ENCODE measurements at regions not wholly inside any gene's neighbourhood (a gene's known extent, or its start where the extent isn't known, plus 50 kb on each side); places are given as distances from the start of the nearest gene placed in this dataset.

DNA sequence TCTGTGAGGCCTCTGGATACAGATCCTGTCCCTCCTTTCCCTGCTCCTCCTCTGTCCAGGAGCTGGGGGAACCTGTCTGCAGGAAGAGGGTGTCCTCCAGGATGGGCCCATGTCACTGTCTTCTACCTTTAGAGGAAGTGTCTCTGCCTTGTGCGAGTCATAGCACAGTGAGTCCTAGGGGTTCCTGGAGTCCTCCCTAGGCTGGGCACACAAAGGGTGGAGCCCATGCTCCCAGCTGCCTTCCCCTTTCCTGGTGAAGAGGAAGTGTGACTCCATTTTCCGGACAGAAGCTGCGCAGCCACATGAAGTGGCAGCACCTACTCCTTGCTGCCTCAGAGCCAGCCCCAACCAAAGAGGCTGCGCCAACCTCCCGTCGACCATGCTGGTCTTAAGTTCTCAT is 112.2 kb downstream of the CTTN start:
- Histone ChIP-seq H3K4me1 (no peaks in the 10 kb centered on the region), H3K27me3 (no peaks in the 10 kb centered on the region), H3K36me3 (no peaks in the 10 kb centered on the region), H3K9me3 (peaks cover 0 to 10% (median 0%) of the 10 kb centered on the region in 4 donors), H3K27ac (no peak overlapping the region), H3K4me3 (no peak overlapping the region)
- no peak for TF ChIP-seq POLR2A (IDR thresholded peaks at IDR 0.05)
- no peak for TF ChIP-seq CTCF (IDR thresholded peaks at IDR 0.05)
- DNase-seq = peak in 1 of 3 donors; percentile 31

DNA sequence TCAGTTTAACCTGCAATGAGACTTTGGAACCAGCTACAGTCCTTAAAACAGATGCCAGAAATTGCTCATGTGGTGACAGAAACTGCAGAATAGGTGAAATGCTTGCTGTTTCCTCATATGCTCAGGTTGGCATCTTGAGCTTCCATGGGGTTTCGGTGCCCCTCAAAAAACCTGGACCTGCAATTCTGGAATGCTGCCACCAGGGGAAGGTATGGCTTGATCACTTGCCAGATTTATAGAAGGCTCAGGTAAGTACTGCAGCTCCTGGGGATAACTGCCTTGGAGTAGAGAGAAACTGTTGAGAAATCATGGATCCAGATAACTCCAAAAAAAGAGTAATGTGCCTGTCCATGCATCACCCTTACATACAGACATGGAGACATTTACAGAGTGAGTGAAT is 113.0 kb downstream of the CTTN start:
- no peaks in the 10 kb centered on the region for H3K36me3 ChIP-seq
- H3K4me3 ChIP-seq = no peak overlapping the region
- H3K27ac ChIP-seq = no peak overlapping the region
- no peaks in the 10 kb centered on the region for H3K4me1 ChIP-seq
- TF ChIP-seq CTCF (IDR thresholded peaks at IDR 0.05) (no peak), POLR2A (IDR thresholded peaks at IDR 0.05) (no peak)
- H3K27me3 ChIP-seq = no peaks in the 10 kb centered on the region
- peaks cover 0 to 10% (median 0%) of the 10 kb centered on the region in 4 donors for H3K9me3 ChIP-seq
- DNase-seq = no peak

GRCh38 chr11:70512716-70513115 is 114.4 kb downstream of the CTTN start:
- no peaks in the 10 kb centered on the region for H3K4me1 ChIP-seq

DNA sequence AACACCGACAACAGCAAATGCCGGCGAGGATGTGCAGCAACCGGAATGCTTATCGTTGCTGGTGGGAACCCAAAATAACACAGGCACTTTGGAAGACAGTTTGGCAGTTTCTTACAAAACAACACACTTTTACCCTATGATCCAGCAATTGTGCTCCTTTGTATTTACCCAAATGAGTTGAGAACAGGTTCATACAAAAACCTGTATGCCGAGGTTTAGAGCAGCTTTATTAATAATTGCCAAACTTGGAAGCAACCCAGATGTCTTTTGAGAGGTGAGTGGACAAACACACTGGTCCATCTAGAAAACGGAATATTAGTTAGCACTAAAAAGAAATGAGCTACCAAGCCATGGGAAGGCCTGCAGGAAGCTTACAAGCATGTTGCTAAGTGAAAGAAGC is 118.9 kb downstream of the CTTN start:
- no peak for TF ChIP-seq CTCF (IDR thresholded peaks at IDR 0.05)
- TF ChIP-seq POLR2A (IDR thresholded peaks at IDR 0.05) = no peak
- Histone ChIP-seq H3K4me1 (no peaks in the 10 kb centered on the region), H3K4me3 (no peak overlapping the region), H3K27ac (no peak overlapping the region), H3K27me3 (no peaks in the 10 kb centered on the region), H3K9me3 (peaks cover 0 to 10% (median 0%) of the 10 kb centered on the region in 4 donors), H3K36me3 (no peaks in the 10 kb centered on the region)
- no peak for DNase-seq

More at GRCh38 chr11:70512716-70513115, 114.4 kb downstream of the CTTN start:
- Histone ChIP-seq H3K9me3 (peaks cover 0 to 10% (median 0%) of the 10 kb centered on the region in 4 donors), H3K27ac (no peak overlapping the region), H3K4me3 (no peak overlapping the region), H3K27me3 (no peaks in the 10 kb centered on the region), H3K36me3 (no peaks in the 10 kb centered on the region)
- TF ChIP-seq CTCF (IDR thresholded peaks at IDR 0.05) (no peak), POLR2A (IDR thresholded peaks at IDR 0.05) (no peak)
- DNase-seq = no peak

DNA sequence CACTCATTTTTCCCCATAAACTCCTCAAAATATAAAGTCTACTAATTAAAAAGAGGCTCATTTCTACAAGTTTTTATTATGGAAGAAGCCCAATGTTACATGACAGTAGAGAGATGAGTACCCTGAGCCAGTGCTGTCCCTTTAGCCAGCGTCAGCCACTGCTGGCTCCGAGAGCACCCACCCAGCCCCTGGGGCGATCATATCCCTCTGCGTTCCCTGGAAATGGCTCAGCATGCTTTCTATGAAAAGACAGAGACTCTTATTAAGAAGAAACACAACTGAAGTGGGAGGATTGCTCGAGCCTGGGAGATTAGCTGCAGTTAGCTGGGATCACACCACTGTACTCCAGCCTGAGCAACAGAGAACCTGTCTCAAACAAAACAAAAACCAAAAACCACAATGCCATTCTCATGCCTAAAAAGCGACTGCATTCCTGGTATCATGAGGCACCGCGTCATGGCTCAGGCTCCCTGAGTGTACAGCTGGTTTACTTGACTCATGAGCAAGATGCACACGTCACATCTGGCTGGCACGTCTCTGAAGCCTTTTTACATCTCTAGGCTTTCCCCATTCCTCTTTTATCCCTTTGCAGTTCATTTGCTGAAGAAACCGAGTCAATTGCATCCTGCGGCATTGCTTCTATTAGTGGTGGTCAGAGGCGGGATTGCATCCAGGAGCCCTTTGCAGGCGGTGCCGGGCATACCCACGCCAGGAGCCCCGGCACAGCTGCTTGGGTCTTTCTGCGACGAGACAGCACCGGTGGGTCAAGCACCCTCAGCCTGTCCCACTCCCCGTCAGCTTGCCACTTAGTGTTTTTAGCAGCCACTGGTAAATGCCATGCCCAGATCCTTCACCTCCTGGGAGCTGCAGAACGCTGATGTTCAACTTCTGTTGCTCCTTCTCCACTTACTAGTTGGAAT is 119.9 kb downstream of the CTTN start:
- Histone ChIP-seq H3K4me3 (no peak overlapping the region), H3K36me3 (no peaks in the 10 kb centered on the region), H3K4me1 (no peaks in the 10 kb centered on the region), H3K9me3 (peaks cover 0 to 4% (median 0%) of the 10 kb centered on the region in 4 donors), H3K27me3 (no peaks in the 10 kb centered on the region), H3K27ac (no peak overlapping the region)
- TF ChIP-seq POLR2A (IDR thresholded peaks at IDR 0.05) (no peak), CTCF (IDR thresholded peaks at IDR 0.05) (no peak)
- DNase-seq = peak in 1 of 3 donors; percentile 13
